NCI-H446 (cell line): ENCODE measurements at regions not wholly inside any gene's neighbourhood (a gene's known extent, or its start where the extent isn't known, plus 50 kb on each side); places are given as distances from the start of the nearest gene placed in this dataset.

ENCODE experiments used
- DNase-seq, 2 experiments: peaks; one replicate each; lab custom pipeline; 2025; lab: John Stamatoyannopoulos, UW

GRCh38 chr15:69951256-69951897, 146.3 kb downstream of the TLE3 start:
- DNase-seq = no peak

- DNase-seq = no peak
These were observed 145.7 kb downstream of the TLE3 start for GRCh38 chr15:69951898-69952555.

- no peak for DNase-seq
These were observed 144.7 kb downstream of the TLE3 start for GRCh38 chr15:69953051-69953450.

- no peak for DNase-seq
These were observed 143.9 kb downstream of the TLE3 start for GRCh38 chr15:69953816-69954215.

- DNase-seq = no peak
These were observed 143.1 kb downstream of the TLE3 start for GRCh38 chr15:69954666-69955065.

GRCh38 chr15:69955240-69955894, 142.3 kb downstream of the TLE3 start:
- no peak for DNase-seq

- no peak for DNase-seq
These were observed 141.3 kb downstream of the TLE3 start for GRCh38 chr15:69956417-69956816.

GRCh38 chr15:69957175-69957574, 140.5 kb downstream of the TLE3 start:
- DNase-seq = no peak

GRCh38 chr15:69958496-69959084, 139.1 kb downstream of the TLE3 start:
- DNase-seq = no peak

GRCh38 chr15:69962561-69962960, 135.2 kb downstream of the TLE3 start:
- DNase-seq = no peak

- DNase-seq = no peak
These were observed 134.3 kb downstream of the TLE3 start for GRCh38 chr15:69963385-69963784.

GRCh38 chr15:69971771-69972170, 125.9 kb downstream of the TLE3 start:
- DNase-seq = no peak

GRCh38 chr15:69972436-69972835, 125.3 kb downstream of the TLE3 start:
- DNase-seq = no peak

GRCh38 chr15:69973102-69973714, 124.5 kb downstream of the TLE3 start:
- DNase-seq = no peak

- DNase-seq = no peak
These were observed 123.8 kb downstream of the TLE3 start for GRCh38 chr15:69973880-69974279.

- DNase-seq = no peak
These were observed 123.4 kb downstream of the TLE3 start for GRCh38 chr15:69974321-69974720.

GRCh38 chr15:69976366-69976994, 121.2 kb downstream of the TLE3 start:
- no peak for DNase-seq

- DNase-seq = no peak
These were observed 119.1 kb downstream of the TLE3 start for GRCh38 chr15:69978603-69979002.

GRCh38 chr15:69979262-69979661, 118.5 kb downstream of the TLE3 start:
- no peak for DNase-seq

- DNase-seq = no peak
These were observed 117.9 kb downstream of the TLE3 start for GRCh38 chr15:69979783-69980182.

- no peak for DNase-seq
These were observed 117.2 kb downstream of the TLE3 start for GRCh38 chr15:69980341-69981059.
